HG03565 (cell line): ENCODE measurements at regions not wholly inside any gene's neighbourhood (a gene's known extent, or its start where the extent isn't known, plus 50 kb on each side); places are given as distances from the start of the nearest gene placed in this dataset.

ENCODE experiments used
- ATAC-seq: cut with Tn5 transposase; IDR thresholded peaks from one replicate; pipeline ENCODE4 v1.9.1; 2021; ENCODE audit warnings: mild to moderate bottlenecking, moderate library complexity; ENCODE audit not compliant: unreplicated experiment

GRCh38 chr11:38315151-38315550 is 1717.1 kb upstream of the RAG2 start:
- no peak for ATAC-seq

- no peak for ATAC-seq
Measured at GRCh38 chr11:38307455-38307854, 1709.4 kb upstream of the RAG2 start.

GRCh38 chr11:38305682-38306081 is 1707.6 kb upstream of the RAG2 start:
- ATAC-seq, result no peak

DNA sequence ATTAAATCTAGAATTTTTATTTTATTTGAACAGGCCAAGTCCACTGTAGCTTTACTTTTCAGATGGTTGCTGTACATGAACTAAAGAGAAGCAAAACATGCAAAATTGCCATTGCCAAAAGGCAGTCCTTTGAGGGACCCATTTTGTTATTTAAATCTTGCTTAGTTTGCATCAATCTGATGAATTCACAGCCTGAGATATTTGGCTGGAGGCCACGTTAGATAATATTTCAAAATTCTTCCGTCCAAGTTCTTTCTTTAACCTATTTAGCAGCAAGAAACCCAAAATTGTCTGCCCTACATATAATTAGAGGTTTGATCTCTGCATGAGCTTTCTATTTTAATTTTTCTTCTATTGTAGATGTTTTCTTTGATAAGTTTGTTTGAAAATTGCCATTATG is 1706.9 kb upstream of the RAG2 start:
- ATAC-seq, result no peak

- ATAC-seq, result no peak
Measured at GRCh38 chr11:38302564-38302963, 1704.5 kb upstream of the RAG2 start.

- no peak for ATAC-seq
Measured at GRCh38 chr11:38300570-38300969, 1702.5 kb upstream of the RAG2 start.

DNA sequence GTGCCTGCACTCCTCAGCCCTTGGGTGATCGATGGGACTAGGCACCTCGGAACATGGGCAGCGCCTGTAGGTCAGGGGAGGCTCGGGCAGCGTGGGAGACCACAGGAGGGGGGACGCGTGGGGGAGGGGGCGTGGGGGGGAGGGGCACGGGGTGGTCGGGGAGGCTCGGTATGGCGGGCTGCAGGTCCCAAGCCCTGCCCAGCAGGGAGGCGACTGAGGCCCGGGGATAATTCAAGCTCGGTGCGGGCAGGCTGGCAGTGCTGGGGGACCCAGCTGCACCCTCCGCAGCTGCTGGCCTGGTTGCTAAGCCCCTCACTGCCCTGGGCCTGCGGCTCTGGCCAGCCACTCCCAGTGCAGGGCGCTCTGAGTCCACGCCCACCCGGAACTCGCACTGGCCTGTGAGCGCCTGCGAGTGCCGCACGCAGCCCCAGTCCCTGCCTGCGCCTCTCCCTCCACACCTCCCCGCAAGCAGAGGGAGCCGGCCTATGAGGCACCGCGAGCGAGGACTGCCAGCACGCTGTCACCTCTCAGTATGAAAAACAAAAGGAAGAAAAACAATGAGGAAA is 1698.3 kb upstream of the RAG2 start:
- no peak for ATAC-seq

DNA sequence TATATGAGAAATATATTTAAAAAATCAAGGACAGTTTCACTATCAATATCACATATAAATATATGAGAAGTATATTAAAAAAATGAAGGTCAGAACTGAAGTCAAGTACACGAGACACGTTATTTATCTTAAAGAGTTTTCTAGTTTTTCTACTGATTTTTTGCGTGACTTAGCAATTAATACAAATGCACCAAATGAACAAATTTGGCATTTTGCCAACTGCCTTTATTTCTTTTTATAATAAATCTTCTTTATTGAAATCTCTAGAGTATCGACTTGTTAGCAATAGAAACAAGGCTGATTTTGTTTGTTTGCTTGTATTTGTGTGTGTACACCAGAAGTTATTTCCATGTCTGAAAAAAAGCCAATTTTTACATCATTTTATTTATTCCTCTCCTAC is 1684.7 kb upstream of the RAG2 start:
- no peak for ATAC-seq

GRCh38 chr11:38278457-38279141 is 1680.6 kb upstream of the RAG2 start:
- no peak for ATAC-seq

GRCh38 chr11:38274031-38274430 is 1676.0 kb upstream of the RAG2 start:
- no peak for ATAC-seq

DNA sequence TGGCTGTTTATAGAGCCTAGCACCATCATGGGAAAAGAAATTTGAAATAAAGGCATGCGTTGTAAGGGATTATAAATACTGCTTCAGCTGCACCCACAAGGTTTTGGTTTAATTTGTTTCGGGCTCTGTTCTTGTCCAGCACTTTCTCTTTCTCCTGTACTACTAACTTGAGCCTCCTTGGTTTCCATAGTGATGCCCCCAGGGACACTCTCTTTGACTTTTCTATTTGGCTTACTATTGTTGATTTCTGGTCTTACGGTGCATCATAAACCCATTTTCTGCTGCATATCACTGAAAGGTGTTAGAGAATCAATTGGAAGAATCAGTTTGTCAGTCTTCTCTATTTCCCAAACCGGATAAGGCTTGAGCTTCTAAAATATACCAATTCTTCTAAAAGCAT is 1674.3 kb upstream of the RAG2 start:
- ATAC-seq, result no peak

GRCh38 chr11:38266691-38267090 is 1668.7 kb upstream of the RAG2 start:
- no peak for ATAC-seq

DNA sequence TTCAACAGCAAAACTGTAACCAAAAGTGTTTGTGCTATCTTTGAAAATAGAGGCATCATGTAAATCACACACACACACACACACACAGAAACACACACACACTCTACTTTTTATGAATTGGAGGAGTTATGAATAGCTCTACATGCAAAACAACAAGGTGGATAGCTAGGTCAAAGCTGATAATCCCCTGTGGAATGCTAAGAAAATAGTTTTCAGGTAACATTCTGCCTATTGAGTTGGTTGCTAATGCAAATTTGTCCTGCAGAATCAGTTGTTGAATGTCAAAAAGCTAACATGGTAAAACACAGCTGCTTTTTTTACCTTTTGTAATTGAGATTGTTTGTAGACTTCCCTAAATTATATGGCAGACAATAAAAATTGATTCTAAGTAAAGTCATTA is 1658.4 kb upstream of the RAG2 start:
- no peak for ATAC-seq

- ATAC-seq, result no peak
Measured at GRCh38 chr11:38254913-38255312, 1656.9 kb upstream of the RAG2 start.

GRCh38 chr11:38252620-38253019 is 1654.6 kb upstream of the RAG2 start:
- ATAC-seq, result no peak

DNA sequence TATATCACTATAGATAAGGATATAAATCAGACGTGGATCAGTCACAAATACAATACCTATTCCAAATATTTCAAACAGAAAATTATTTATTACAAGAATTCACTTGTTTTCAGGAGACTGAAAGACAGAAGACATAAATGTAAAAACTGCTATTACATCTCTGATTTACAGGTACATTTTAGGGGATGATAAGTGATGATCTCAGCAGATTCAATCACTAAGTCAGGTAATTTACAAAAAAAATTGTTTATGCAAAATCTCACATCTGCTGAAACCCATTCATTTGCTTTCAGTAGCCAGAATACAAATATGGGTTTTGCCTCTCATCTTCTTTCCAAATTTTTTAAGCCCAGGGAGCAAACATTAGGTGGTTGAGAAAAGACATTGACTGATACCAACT is 1648.4 kb upstream of the RAG2 start:
- no peak for ATAC-seq

DNA sequence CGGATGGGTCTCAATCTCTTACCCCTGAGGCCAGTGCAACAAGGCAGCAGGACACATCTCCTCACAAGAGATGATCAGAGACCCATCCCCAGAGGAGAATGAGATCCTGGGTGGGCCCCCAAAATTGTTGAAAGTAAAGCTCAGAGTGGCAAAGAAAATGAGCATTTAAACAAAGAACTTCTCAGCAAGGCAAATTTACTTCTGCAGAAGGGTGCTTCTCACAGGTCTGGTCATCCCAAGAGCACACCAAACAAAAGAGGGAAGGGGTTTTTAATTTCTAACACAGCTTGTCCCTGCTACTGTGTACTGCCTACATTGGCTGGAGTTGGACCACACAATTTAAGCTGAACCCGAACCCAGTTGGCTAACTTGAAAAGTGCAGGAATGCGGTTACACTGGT is 1628.6 kb upstream of the RAG2 start:
- no peak for ATAC-seq

DNA sequence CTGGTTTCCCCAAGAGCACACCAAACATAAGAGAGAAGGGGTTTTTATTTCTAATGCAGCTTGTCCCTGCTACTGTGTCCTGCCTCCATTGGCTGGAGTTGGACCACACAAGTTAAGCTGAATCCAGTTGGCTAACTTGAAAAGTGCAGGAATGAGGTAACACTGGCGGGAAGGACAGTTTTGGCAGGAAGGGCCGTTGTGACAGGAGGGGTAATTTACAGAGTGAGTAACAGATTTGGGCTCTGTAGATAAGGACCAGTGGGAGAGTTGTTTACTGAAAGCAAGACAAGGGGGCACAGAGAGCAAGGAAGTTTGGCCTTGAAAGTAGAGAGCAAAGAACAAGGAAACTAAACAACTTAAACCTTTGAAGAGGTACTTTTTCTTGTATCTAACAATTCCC is 1623.3 kb upstream of the RAG2 start:
- ATAC-seq, result no peak

GRCh38 chr11:38219636-38220035 is 1621.6 kb upstream of the RAG2 start:
- ATAC-seq, result no peak

DNA sequence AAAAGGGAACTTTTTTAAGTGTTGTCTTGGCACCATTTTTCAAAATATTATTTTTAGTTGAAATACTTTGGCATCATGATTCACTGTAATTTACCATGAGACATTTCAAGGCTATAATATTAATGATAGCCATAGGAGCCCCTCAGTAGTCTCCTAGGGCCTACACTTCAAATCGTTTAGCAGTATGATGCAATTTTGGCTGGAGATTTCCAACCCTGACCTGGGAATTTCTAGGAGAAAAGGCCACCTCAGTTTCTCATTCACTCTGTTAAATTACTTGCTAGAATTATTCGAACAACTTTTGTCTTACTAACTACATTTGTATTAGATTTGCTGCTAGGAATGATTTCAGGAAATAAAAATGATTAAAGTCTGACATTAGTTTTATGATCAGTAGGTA is 1610.9 kb upstream of the RAG2 start:
- no peak for ATAC-seq

DNA sequence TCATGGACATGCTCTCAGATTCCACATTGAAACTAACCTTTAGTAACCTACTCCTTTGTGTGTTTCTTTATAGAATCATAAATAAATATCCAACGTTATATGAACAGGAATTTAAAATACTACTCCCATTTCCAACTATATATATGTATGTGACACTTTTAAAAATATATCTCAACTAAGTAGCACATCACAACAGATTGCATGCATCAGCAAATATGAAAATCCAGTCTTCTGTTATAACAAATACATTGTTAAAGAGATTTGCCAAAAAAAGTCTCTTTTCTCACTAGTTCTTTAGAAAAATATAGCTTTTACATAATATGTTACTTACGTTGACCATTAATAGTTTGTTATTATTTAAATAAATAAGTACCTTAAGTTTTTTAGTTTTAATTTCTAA is 1608.6 kb upstream of the RAG2 start:
- ATAC-seq, result no peak

DNA sequence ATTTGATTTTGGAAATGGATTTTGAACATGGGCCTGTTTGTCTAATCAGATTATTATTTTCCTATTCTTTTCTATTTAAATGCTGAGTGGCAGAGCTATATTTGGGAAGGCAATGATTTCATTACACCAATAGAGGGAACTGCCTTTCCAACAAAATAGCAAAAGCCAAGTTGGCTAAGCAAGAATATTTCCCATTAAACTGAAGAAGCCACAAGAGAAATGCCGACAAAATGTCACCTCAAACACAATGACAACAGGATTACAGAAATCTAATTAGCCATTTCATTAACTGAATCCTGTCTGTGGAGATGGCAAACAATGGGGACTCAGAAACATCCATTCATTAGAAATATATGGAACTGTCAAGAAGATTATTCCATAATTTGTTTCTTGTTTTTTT is 1593.1 kb upstream of the RAG2 start:
- ATAC-seq, result no peak
